Tibial nerve (tissue), 4 donors: ENCODE measurements at regions not wholly inside any gene's neighbourhood (a gene's known extent, or its start where the extent isn't known, plus 50 kb on each side); places are given as distances from the start of the nearest gene placed in this dataset.

ENCODE experiments used
- DNase-seq, 2 donors: peaks; one replicate each; pipeline ENCODE4 v3.0.0-alpha.2; 2019; ENCODE audit warnings: low spot score in 2 of 2
- H3K27ac ChIP-seq, 4 donors: fragments of 200-600 bp; sonication (generic) in 3 of 4; one replicate each; pipeline ENCODE4 v1.5.1; 2017 to 2019; ENCODE audit warnings: mild to moderate bottlenecking in 1 of 4
- H3K27me3 ChIP-seq, 2 donors: fragments of 200-600 bp; sonication (generic) in 1 of 2; one replicate each; pipeline versions ENCODE4 v1.5.1 to v1.6.0; 2017 to 2019
- H3K36me3 ChIP-seq, 3 donors: fragments of 200-600 bp; sonication (generic); one replicate each; pipeline ENCODE4 v1.5.1; 2018 to 2019
- H3K4me1 ChIP-seq, 4 donors: fragments of 200-600 bp; sonication (generic) in 3 of 4; one replicate each; pipeline ENCODE4 v1.5.1; 2017 to 2019
- H3K4me3 ChIP-seq, 4 donors: fragments of 200-600 bp; sonication (generic) in 3 of 4; one replicate each; pipeline ENCODE4 v1.5.1; 2017 to 2019; ENCODE audit warnings: mild to moderate bottlenecking in 1 of 4, moderate library complexity in 1 of 4
- H3K9me3 ChIP-seq, 4 donors: fragments of 200-600 bp; sonication (generic) in 3 of 4; one replicate each; pipeline ENCODE4 v1.5.1; 2017 to 2019
- EP300 ChIP-seq, 2 donors: sonication (generic); formaldehyde crosslinking; IDR thresholded peaks; one replicate each; pipeline ENCODE4 v1.6.1; 2017; ENCODE audit warnings: antibody characterized with exemption in 2 of 2, mild to moderate bottlenecking in 1 of 2
- POLR2A ChIP-seq, 2 donors: fragments of 450-650 bp; IDR thresholded peaks; one replicate each; pipeline ENCODE4 v1.6.1; 2017; ENCODE audit warnings: antibody characterized with exemption in 2 of 2, mild to moderate bottlenecking in 2 of 2, moderate library complexity in 2 of 2
- WGBS, 2 donors: methylation state at CpG; one replicate each; pipeline ENCODE4 v1.1.5; 2018; 5-methylcytosine and 5-hydroxymethylcytosine counted together
- TF ChIP-seq, protein P1 (sequence below), 5 experiments: fragments of 200-600 bp in 3 of 5; fragments of 450-650 bp in 2 of 5; sonication (generic) in 3 of 5; IDR thresholded peaks; one replicate each; pipeline ENCODE4 v1.5.1; 2016 to 2019; ENCODE audit warnings: antibody characterized with exemption in 5 of 5, mild to moderate bottlenecking in 3 of 5, moderate library complexity in 2 of 5

- Histone ChIP-seq H3K4me3 (no peak overlapping the region), H3K36me3 (no peaks in the 10 kb centered on the region), H3K9me3 (no peaks in the 10 kb centered on the region), H3K27ac (no peak overlapping the region), H3K4me1 (peaks cover 0 to 18% (median 0%) of the 10 kb centered on the region in 4 donors), H3K27me3 (no peaks in the 10 kb centered on the region)
- no peak for DNase-seq
- WGBS, 2 donors = 79 to 81% methylated on average over 6 of the region's 6 CpGs
- TF ChIP-seq, protein P1, sequence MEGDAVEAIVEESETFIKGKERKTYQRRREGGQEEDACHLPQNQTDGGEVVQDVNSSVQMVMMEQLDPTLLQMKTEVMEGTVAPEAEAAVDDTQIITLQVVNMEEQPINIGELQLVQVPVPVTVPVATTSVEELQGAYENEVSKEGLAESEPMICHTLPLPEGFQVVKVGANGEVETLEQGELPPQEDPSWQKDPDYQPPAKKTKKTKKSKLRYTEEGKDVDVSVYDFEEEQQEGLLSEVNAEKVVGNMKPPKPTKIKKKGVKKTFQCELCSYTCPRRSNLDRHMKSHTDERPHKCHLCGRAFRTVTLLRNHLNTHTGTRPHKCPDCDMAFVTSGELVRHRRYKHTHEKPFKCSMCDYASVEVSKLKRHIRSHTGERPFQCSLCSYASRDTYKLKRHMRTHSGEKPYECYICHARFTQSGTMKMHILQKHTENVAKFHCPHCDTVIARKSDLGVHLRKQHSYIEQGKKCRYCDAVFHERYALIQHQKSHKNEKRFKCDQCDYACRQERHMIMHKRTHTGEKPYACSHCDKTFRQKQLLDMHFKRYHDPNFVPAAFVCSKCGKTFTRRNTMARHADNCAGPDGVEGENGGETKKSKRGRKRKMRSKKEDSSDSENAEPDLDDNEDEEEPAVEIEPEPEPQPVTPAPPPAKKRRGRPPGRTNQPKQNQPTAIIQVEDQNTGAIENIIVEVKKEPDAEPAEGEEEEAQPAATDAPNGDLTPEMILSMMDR (IDR thresholded peaks at IDR 0.05) = no peak
- TF ChIP-seq EP300 (IDR thresholded peaks at IDR 0.05) (no peak), POLR2A (IDR thresholded peaks at IDR 0.05) (no peak)
Measured at GRCh38 chr3:107942244-107942643, 148.6 kb downstream of the CD47 start.

DNA sequence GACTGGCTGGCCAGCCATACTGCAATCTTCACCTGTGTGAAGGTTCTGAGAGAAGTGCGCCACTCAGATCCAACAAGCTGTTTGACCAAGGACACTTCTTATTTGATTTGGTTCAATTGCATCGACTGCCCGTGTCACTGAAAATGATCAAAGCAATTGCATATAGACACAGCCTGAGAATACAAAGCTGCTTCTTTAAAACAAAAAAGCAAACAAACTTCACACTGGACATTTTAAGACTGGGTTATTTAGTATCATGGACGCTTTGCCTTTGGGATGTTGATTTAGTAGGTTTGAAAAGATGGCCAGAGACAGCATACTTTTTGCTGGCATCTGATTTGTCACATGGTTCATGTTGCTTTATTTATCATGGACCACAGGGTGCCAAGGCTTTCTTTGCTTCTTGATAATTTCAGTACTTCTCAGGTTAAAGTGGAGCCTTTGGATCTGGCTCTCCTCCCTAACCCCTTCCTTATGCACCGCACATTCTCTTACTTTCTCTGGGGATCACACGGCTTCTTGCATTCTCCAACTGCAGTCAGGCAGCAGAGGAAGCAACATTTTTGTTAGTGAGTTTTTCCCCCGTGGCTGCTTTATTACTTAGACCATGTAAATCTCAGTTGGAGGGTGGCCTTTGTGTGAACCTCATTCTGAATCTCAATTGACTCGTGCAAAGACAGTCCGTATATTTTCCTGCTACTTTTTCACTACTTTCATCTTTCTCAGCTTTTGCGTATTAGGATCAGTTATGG lies 151.0 kb downstream of the CD47 start:
- TF ChIP-seq, protein P1 (IDR thresholded peaks at IDR 0.05) = no peak
- TF ChIP-seq EP300 (IDR thresholded peaks at IDR 0.05) (no peak), POLR2A (IDR thresholded peaks at IDR 0.05) (no peak)
- H3K4me1 ChIP-seq = peaks cover 0 to 17% (median 0%) of the 10 kb centered on the region in 4 donors
- DNase-seq = no peak
- H3K27ac ChIP-seq = no peak overlapping the region
- H3K27me3 ChIP-seq = no peaks in the 10 kb centered on the region
- H3K9me3 ChIP-seq = no peaks in the 10 kb centered on the region
- no peak overlapping the region for H3K4me3 ChIP-seq
- WGBS, 2 donors = 61 to 63% methylated on average over 10 of the region's 10 CpGs
- no peaks in the 10 kb centered on the region for H3K36me3 ChIP-seq

DNA sequence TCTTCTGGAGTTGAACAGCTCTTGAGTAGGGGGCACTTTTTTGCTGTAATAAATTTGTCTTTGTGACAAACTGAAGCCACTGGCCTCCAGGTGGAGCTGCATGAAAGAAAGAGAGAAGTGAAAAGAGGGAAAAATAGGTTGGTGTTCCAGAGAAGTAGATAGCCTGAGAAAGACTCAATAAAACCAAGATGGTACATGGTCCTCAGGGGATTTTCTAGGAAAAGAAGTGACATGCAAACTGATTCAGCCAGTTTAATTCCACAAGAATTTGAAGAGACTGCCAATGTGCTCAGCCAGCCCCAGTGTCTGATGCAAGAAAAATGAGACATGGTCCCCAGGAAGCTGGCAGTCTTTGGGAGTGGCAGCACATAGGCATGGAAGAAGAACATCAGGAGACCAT lies 152.7 kb downstream of the CD47 start:
- Histone ChIP-seq H3K4me3 (no peak overlapping the region), H3K9me3 (peaks cover 0 to 6% (median 2%) of the 10 kb centered on the region in 4 donors), H3K4me1 (peaks cover 0 to 3% (median 0%) of the 10 kb centered on the region in 4 donors), H3K27ac (no peak overlapping the region), H3K36me3 (no peaks in the 10 kb centered on the region), H3K27me3 (no peaks in the 10 kb centered on the region)
- no peak for TF ChIP-seq POLR2A (IDR thresholded peaks at IDR 0.05)
- TF ChIP-seq, protein P1 (IDR thresholded peaks at IDR 0.05) = peak in 3 of 5 experiments; percentile 26 to 48 (median 36)
- DNase-seq = peak in 1 of 2 donors; percentile 35

- WGBS, 2 donors = 86 to 97% methylated on average over 4 of the region's 4 CpGs
- Histone ChIP-seq H3K9me3 (peaks cover 0 to 6% (median 2%) of the 10 kb centered on the region in 4 donors), H3K36me3 (no peaks in the 10 kb centered on the region), H3K4me3 (no peak overlapping the region), H3K27ac (no peak overlapping the region), H3K27me3 (no peaks in the 10 kb centered on the region), H3K4me1 (no peaks in the 10 kb centered on the region)
- TF ChIP-seq EP300 (IDR thresholded peaks at IDR 0.05) (no peak), POLR2A (IDR thresholded peaks at IDR 0.05) (no peak)
- TF ChIP-seq, protein P1 (IDR thresholded peaks at IDR 0.05) = no peak
- no peak for DNase-seq
Measured at GRCh38 chr3:107934808-107935207, 156.0 kb downstream of the CD47 start.

DNA sequence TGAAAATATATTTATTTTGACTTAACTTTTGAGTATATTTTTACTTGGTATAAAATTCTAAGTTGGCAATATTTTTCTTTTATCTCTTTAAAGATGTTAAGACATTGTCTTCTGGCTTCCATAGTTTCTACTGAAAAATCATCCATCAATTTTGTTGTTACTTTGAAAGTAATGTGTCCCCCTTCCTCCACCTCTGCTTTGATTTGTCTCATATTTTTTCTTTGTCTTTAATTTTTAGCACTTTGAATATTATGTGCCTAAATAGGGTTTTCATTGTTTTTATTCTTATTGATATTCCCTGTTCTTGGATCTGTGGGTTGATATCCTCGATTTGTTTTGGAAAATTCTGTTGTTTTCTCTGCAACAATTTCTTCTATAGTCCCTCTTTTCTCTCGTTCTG lies 157.4 kb downstream of the CD47 start:
- 87 to 89% methylated on average over 2 of the region's 2 CpGs for WGBS, 2 donors
- Histone ChIP-seq H3K27me3 (no peaks in the 10 kb centered on the region), H3K9me3 (peaks cover 0 to 6% (median 2%) of the 10 kb centered on the region in 4 donors), H3K27ac (no peak overlapping the region), H3K36me3 (no peaks in the 10 kb centered on the region), H3K4me1 (peaks cover 0 to under 1% (median 0%) of the 10 kb centered on the region in 4 donors), H3K4me3 (no peak overlapping the region)
- TF ChIP-seq EP300 (IDR thresholded peaks at IDR 0.05) (no peak), POLR2A (IDR thresholded peaks at IDR 0.05) (no peak)
- TF ChIP-seq, protein P1 (IDR thresholded peaks at IDR 0.05) = no peak
- DNase-seq = no peak
